Keratinocyte (primary cell): ENCODE measurements at regions not wholly inside any gene's neighbourhood (a gene's known extent, or its start where the extent isn't known, plus 50 kb on each side); places are given as distances from the start of the nearest gene placed in this dataset.

Experiments
- DNase-seq: peaks from one replicate; pipeline ENCODE4 v3.0.0-alpha.2; 2011; ENCODE audit warnings: low read depth, missing footprints, low spot score
- FAIRE-seq: peaks from 2 replicates; lab custom pipeline; 2011; peaks lifted over from hg19 to GRCh38; lab: Jason Lieb, UNC
- H2AFZ ChIP-seq: 2 replicates; pipeline ENCODE4 v1.6.0; 2012; ENCODE audit warnings: low read length, control low read depth, inconsistent platforms; ENCODE audit not compliant: control insufficient read depth
- H3K27ac ChIP-seq: 2 replicates; pipeline ENCODE4 v1.5.1; 2011; ENCODE audit warnings: low read length; ENCODE audit not compliant: control insufficient read depth, insufficient read depth
- H3K27me3 ChIP-seq: 3 replicates; pipeline ENCODE4 v1.6.0; 2011; ENCODE audit warnings: low read length; ENCODE audit not compliant: control insufficient read depth, insufficient read depth; ENCODE audit errors: extremely low read depth
- H3K36me3 ChIP-seq, 2 experiments: 2 replicates in 1 of 2; 3 replicates in 1 of 2; pipeline ENCODE4 v1.5.1; 2011; ENCODE audit warnings: low read length in 2 of 2, mild to moderate bottlenecking in 1 of 2; ENCODE audit not compliant: control insufficient read depth in 2 of 2, insufficient read depth in 2 of 2; ENCODE audit errors: extremely low read depth in 1 of 2
- H3K4me1 ChIP-seq: 3 replicates; pipeline ENCODE4 v1.5.1; 2011; ENCODE audit warnings: low read length; ENCODE audit not compliant: control insufficient read depth, insufficient read depth; ENCODE audit errors: extremely low read depth
- H3K4me2 ChIP-seq: 3 replicates; pipeline ENCODE4 v1.6.0; 2011; ENCODE audit warnings: low read depth, low read length; ENCODE audit not compliant: control insufficient read depth, insufficient read depth; ENCODE audit errors: extremely low read depth
- H3K4me3 ChIP-seq, 3 experiments: fragments of 200-600 bp in 1 of 3; sonication (generic) in 1 of 3; 2 replicates in 2 of 3; 3 replicates in 1 of 3; pipeline ENCODE4 v1.5.1; 2011 to 2016; ENCODE audit warnings: low read length in 3 of 3, mild to moderate bottlenecking in 3 of 3, control low read depth in 2 of 3, inconsistent platforms in 1 of 3, low read depth in 1 of 3, mixed read lengths in 1 of 3, mixed run types in 1 of 3, moderate library complexity in 1 of 3; ENCODE audit not compliant: control insufficient read depth in 2 of 3, insufficient read depth in 2 of 3; ENCODE audit errors: extremely low read depth in 1 of 3
- H3K79me2 ChIP-seq: 2 replicates; pipeline ENCODE4 v1.6.0; 2012; ENCODE audit warnings: low read length; ENCODE audit not compliant: control insufficient read depth, insufficient read depth
- H3K9ac ChIP-seq: 3 replicates; pipeline ENCODE4 v1.6.0; 2011; ENCODE audit warnings: low read length; ENCODE audit not compliant: control insufficient read depth, insufficient read depth; ENCODE audit errors: extremely low read depth
- H3K9me1 ChIP-seq: 3 replicates; pipeline ENCODE4 v1.6.0; 2011; ENCODE audit warnings: low read length; ENCODE audit not compliant: control insufficient read depth, insufficient read depth; ENCODE audit errors: extremely low read depth
- H3K9me3 ChIP-seq: 2 replicates; pipeline ENCODE4 v1.5.1; 2012; ENCODE audit warnings: low read depth, low read length; ENCODE audit not compliant: control insufficient read depth
- H4K20me1 ChIP-seq: 3 replicates; pipeline ENCODE4 v1.6.0; 2011; ENCODE audit warnings: low read length; ENCODE audit not compliant: control insufficient read depth, insufficient read depth; ENCODE audit errors: extremely low read depth
- EZH2 ChIP-seq: IDR thresholded peaks from one replicate; pipeline ENCODE4 v1.6.1; 2012; ENCODE audit warnings: inconsistent platforms, mild to moderate bottlenecking, low read length, moderate library complexity
- dilution Hi-C: fragments of 300-500 bp; cut with MboI; formaldehyde crosslinking; loops from one replicate; pipeline ENCODE4 v1.7.0; 2020; ENCODE audit warnings: low sequenced_read_pairs; ENCODE audit not compliant: extremely low pct_ligation_motif_present
- TF ChIP-seq, protein P1 (sequence below), 3 experiments: IDR thresholded peaks in 1 of 3; conservative IDR thresholded peaks in 1 of 3; optimal IDR thresholded peaks in 1 of 3; 2 replicates in 2 of 3; 3 replicates in 1 of 3; pipeline versions ENCODE3 to v1.5.1; 2011; ENCODE audit warnings: low read length in 3 of 3, mild to moderate bottlenecking in 3 of 3, moderate library complexity in 2 of 3, control low read depth in 1 of 3, inconsistent platforms in 1 of 3; ENCODE audit not compliant: insufficient read depth in 2 of 3; ENCODE audit errors: extremely low read depth in 1 of 3

DNA sequence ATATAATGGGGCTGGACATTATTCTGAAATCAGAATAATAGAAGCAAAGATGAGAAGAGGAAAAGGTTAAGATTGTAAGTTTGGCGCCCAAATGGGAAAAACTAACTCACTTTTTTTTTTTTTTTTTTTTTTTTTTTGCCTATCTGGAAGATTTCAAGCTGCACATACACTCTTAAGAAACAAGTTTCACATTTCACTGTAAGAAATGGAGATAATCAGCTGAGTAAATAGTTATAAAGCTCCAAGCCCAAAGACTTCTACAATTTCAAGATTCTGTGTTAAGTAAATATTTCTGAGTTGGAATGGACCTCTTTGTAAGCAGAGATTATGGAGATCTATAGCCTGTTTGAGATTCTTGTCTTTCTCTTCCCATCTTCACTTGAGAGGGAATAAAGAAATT is 140.0 kb downstream of the SLC17A6 start:
- FAIRE-seq, result no peak
- no peaks in the 10 kb centered on the region for H3K4me1 ChIP-seq
- H3K9ac ChIP-seq, result no peak overlapping the region
- DNase-seq, result no peak
- H3K27ac ChIP-seq, result no peak overlapping the region
- no peaks in the 10 kb centered on the region for H3K9me1 ChIP-seq
- no peak overlapping the region for H3K4me3 ChIP-seq
- H3K36me3 ChIP-seq, result no peaks in the 10 kb centered on the region
- H2AFZ ChIP-seq, result no peak overlapping the region
- no peaks in the 10 kb centered on the region for H3K9me3 ChIP-seq
- no peak overlapping the region for H3K4me2 ChIP-seq
- dilution Hi-C loops, result no loop called here
- no peaks in the 10 kb centered on the region for H3K79me2 ChIP-seq
- no peaks in the 10 kb centered on the region for H4K20me1 ChIP-seq
- H3K27me3 ChIP-seq, result no peaks in the 10 kb centered on the region
- TF ChIP-seq, protein P1, sequence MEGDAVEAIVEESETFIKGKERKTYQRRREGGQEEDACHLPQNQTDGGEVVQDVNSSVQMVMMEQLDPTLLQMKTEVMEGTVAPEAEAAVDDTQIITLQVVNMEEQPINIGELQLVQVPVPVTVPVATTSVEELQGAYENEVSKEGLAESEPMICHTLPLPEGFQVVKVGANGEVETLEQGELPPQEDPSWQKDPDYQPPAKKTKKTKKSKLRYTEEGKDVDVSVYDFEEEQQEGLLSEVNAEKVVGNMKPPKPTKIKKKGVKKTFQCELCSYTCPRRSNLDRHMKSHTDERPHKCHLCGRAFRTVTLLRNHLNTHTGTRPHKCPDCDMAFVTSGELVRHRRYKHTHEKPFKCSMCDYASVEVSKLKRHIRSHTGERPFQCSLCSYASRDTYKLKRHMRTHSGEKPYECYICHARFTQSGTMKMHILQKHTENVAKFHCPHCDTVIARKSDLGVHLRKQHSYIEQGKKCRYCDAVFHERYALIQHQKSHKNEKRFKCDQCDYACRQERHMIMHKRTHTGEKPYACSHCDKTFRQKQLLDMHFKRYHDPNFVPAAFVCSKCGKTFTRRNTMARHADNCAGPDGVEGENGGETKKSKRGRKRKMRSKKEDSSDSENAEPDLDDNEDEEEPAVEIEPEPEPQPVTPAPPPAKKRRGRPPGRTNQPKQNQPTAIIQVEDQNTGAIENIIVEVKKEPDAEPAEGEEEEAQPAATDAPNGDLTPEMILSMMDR (optimal IDR thresholded peaks at IDR 0.05 in 1 of 3, IDR thresholded peaks at IDR 0.05 in 1 of 3, conservative IDR thresholded peaks at IDR 0.05 in 1 of 3; ENCODE audit: extremely low read depth in 1 of 3, insufficient read depth in 2 of 3, low read length in 3 of 3), result no peak
- TF ChIP-seq EZH2, result no peak

DNA sequence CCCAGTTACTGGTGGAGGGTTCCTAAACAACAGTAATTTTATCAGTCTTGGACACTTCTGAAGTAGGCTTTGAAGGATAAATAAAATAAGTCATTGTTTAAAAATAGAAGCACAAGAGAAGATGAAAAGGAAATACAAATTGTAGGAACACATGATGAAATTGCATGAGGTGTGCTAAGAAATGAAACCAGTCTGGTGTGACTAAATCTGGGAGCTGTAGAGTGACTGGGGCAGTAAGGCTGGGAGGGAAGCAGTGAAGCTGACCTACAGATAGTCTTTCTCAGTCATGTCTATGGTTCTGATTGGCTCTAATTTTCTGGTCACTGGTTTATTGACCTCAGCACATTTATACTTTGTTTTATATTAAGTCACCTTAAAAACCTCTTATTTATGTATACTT is 139.1 kb downstream of the SLC17A6 start:
- no peak overlapping the region for H3K4me2 ChIP-seq
- no peak overlapping the region for H3K4me3 ChIP-seq
- dilution Hi-C loops, result no loop called here
- DNase-seq (no peak), FAIRE-seq (no peak)
- no peaks in the 10 kb centered on the region for H3K9me1 ChIP-seq
- H3K36me3 ChIP-seq, result no peaks in the 10 kb centered on the region
- no peak overlapping the region for H2AFZ ChIP-seq
- no peaks in the 10 kb centered on the region for H3K9me3 ChIP-seq
- H3K27ac ChIP-seq, result no peak overlapping the region
- no peaks in the 10 kb centered on the region for H3K79me2 ChIP-seq
- H4K20me1 ChIP-seq, result no peaks in the 10 kb centered on the region
- H3K27me3 ChIP-seq, result no peaks in the 10 kb centered on the region
- no peak for TF ChIP-seq EZH2
- TF ChIP-seq, protein P1 (optimal IDR thresholded peaks at IDR 0.05 in 1 of 3, IDR thresholded peaks at IDR 0.05 in 1 of 3, conservative IDR thresholded peaks at IDR 0.05 in 1 of 3; ENCODE audit: extremely low read depth in 1 of 3, insufficient read depth in 2 of 3, low read length in 3 of 3), result no peak
- H3K4me1 ChIP-seq, result no peaks in the 10 kb centered on the region
- no peak overlapping the region for H3K9ac ChIP-seq
